ENCODE measurements at regions not wholly inside any gene's neighbourhood (a gene's known extent, or its start where the extent isn't known, plus 50 kb on each side); places are given as distances from the start of the nearest gene placed in this dataset.

- no peak overlapping the region for H3K27ac ChIP-seq (ENCODE audit: low read depth in 1 of 2, low read length in 2 of 2)
- H3K4me1 ChIP-seq (ENCODE audit: control insufficient read depth in 1 of 2, insufficient read depth in 2 of 2, low read length in 2 of 2) = no peaks in the 10 kb centered on the region
- 68 to 70% methylated on average over 12 to 13 of the region's 13 CpGs for WGBS, 2 donors
- ATAC-seq (ENCODE audit: low FRiP score) (no peak), DNase-seq (peak in 1 of 2 donors; percentile 37)
- no peaks in the 10 kb centered on the region for H3K9me3 ChIP-seq (ENCODE audit: control insufficient read depth, low read length)
- no peaks in the 10 kb centered on the region for H3K36me3 ChIP-seq (ENCODE audit: control insufficient read depth in 1 of 2, insufficient read depth in 2 of 2, low read length in 1 of 2)
- intact Hi-C loops (cut with DNase I) = no loop called here
- H3K27me3 ChIP-seq (ENCODE audit: control insufficient read depth in 1 of 2, insufficient read depth in 2 of 2, low read length in 1 of 2) = no peaks in the 10 kb centered on the region
- no peak overlapping the region for H3K4me3 ChIP-seq (ENCODE audit: low read length in 2 of 2)
Measured at GRCh38 chr7:156218544-156219306, 406.5 kb upstream of the SHH start.

- 77 to 81% methylated on average over 6 of the region's 6 CpGs for WGBS, 2 donors
- no peaks in the 10 kb centered on the region for H3K9me3 ChIP-seq (ENCODE audit: control insufficient read depth, low read length)
- no peaks in the 10 kb centered on the region for H3K4me1 ChIP-seq (ENCODE audit: control insufficient read depth in 1 of 2, insufficient read depth in 2 of 2, low read length in 2 of 2)
- no peak overlapping the region for H3K4me3 ChIP-seq (ENCODE audit: low read length in 2 of 2)
- H3K27ac ChIP-seq (ENCODE audit: low read depth in 1 of 2, low read length in 2 of 2) = no peak overlapping the region
- H3K36me3 ChIP-seq (ENCODE audit: control insufficient read depth in 1 of 2, insufficient read depth in 2 of 2, low read length in 1 of 2) = no peaks in the 10 kb centered on the region
- no peaks in the 10 kb centered on the region for H3K27me3 ChIP-seq (ENCODE audit: control insufficient read depth in 1 of 2, insufficient read depth in 2 of 2, low read length in 1 of 2)
- no peak for DNase-seq
- intact Hi-C loops (cut with DNase I) = no loop called here
- no peak for ATAC-seq (ENCODE audit: low FRiP score)
Measured at GRCh38 chr7:156217803-156218202, 405.5 kb upstream of the SHH start.

DNA sequence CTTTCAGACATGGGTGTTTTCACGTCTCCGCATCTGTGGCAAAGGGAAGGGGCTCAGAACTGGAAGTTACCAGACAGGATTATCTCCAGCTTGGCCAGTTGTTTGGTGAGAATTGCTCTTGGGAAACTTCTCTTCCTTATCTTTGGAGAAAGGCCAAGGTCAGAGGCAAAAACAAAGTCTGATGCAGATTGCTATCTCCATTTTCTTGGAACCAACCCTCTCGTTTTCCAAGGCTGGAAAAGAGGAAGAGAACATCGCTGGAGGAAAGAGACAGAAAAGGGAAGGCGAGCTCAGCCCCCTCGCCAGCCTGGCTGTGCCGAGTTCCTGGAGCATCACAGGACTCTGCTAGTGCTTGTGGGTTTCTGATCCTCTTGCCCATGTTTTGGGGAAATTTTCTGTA is 396.8 kb upstream of the SHH start:
- no peak for DNase-seq
- intact Hi-C loops (cut with DNase I) = no loop called here
- WGBS, 2 donors = 64 to 67% methylated on average over 7 of the region's 7 CpGs
- Histone ChIP-seq H3K9me3 (ENCODE audit: control insufficient read depth, low read length) (no peaks in the 10 kb centered on the region), H3K36me3 (ENCODE audit: control insufficient read depth in 1 of 2, insufficient read depth in 2 of 2, low read length in 1 of 2) (no peaks in the 10 kb centered on the region), H3K27ac (ENCODE audit: low read depth in 1 of 2, low read length in 2 of 2) (no peak overlapping the region), H3K4me3 (ENCODE audit: low read length in 2 of 2) (no peak overlapping the region), H3K27me3 (ENCODE audit: control insufficient read depth in 1 of 2, insufficient read depth in 2 of 2, low read length in 1 of 2) (no peaks in the 10 kb centered on the region), H3K4me1 (ENCODE audit: control insufficient read depth in 1 of 2, insufficient read depth in 2 of 2, low read length in 2 of 2) (no peaks in the 10 kb centered on the region)
- no peak for ATAC-seq (ENCODE audit: low FRiP score)

DNA sequence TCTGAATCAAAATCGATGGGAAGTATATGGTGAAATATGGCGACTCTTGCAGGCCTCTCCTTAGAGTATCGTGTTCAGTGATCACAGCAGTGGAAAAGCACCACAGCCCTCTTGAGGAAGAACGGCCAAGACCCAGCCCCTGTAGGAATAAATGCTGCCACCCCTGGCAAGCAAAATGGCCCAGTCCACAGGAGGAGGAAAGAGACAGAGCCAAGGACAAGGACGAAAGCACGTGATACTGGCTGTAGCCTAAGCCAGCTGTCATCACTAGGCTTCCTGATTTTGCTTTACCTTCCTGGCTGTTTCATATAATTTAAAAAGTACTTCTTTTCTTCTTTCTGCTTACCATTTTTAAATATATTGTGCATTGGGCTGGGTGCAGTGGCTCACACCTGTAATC is 395.0 kb upstream of the SHH start:
- Histone ChIP-seq H3K9me3 (ENCODE audit: control insufficient read depth, low read length) (no peaks in the 10 kb centered on the region), H3K27ac (ENCODE audit: low read depth in 1 of 2, low read length in 2 of 2) (no peak overlapping the region), H3K4me1 (ENCODE audit: control insufficient read depth in 1 of 2, insufficient read depth in 2 of 2, low read length in 2 of 2) (no peaks in the 10 kb centered on the region), H3K4me3 (ENCODE audit: low read length in 2 of 2) (no peak overlapping the region), H3K27me3 (ENCODE audit: control insufficient read depth in 1 of 2, insufficient read depth in 2 of 2, low read length in 1 of 2) (no peaks in the 10 kb centered on the region), H3K36me3 (ENCODE audit: control insufficient read depth in 1 of 2, insufficient read depth in 2 of 2, low read length in 1 of 2) (no peaks in the 10 kb centered on the region)
- no peak for DNase-seq
- no peak for ATAC-seq (ENCODE audit: low FRiP score)
- 85 to 86% methylated on average over 6 of the region's 6 CpGs for WGBS, 2 donors
- intact Hi-C loops (cut with DNase I) = no loop called here

GRCh38 chr7:156206174-156206573 is 393.9 kb upstream of the SHH start:
- H3K4me1 ChIP-seq (ENCODE audit: control insufficient read depth in 1 of 2, insufficient read depth in 2 of 2, low read length in 2 of 2) = no peaks in the 10 kb centered on the region
- 82% methylated on average over 8 of the region's 8 CpGs for WGBS, 2 donors
- H3K27me3 ChIP-seq (ENCODE audit: control insufficient read depth in 1 of 2, insufficient read depth in 2 of 2, low read length in 1 of 2) = no peaks in the 10 kb centered on the region
- ATAC-seq (ENCODE audit: low FRiP score) (no peak), DNase-seq (no peak)
- H3K36me3 ChIP-seq (ENCODE audit: control insufficient read depth in 1 of 2, insufficient read depth in 2 of 2, low read length in 1 of 2) = no peaks in the 10 kb centered on the region
- no peak overlapping the region for H3K4me3 ChIP-seq (ENCODE audit: low read length in 2 of 2)
- no peak overlapping the region for H3K27ac ChIP-seq (ENCODE audit: low read depth in 1 of 2, low read length in 2 of 2)
- H3K9me3 ChIP-seq (ENCODE audit: control insufficient read depth, low read length) = no peaks in the 10 kb centered on the region
- intact Hi-C loops (cut with DNase I) = no loop called here

DNA sequence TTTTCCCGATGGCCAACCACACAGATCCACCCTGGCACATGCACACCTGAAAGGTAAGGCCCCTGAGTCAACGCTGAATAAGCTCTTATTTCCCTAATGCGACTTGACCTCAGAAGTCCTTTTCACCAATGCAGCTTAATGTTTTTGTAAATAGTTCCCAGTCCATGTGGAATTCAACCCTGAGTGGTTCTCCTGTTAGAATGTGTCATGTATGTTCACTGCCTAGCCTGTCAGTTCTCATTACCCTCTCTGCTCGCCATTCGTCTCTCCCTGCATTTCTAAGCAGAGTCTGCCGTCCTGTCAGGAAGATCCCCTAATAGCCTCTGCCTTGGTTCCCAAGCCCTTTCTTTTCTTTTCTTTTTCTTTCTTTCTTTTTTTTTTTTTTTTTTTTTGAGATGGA is 392.6 kb upstream of the SHH start:
- Histone ChIP-seq H3K36me3 (ENCODE audit: control insufficient read depth in 1 of 2, insufficient read depth in 2 of 2, low read length in 1 of 2) (no peaks in the 10 kb centered on the region), H3K9me3 (ENCODE audit: control insufficient read depth, low read length) (no peaks in the 10 kb centered on the region), H3K27me3 (ENCODE audit: control insufficient read depth in 1 of 2, insufficient read depth in 2 of 2, low read length in 1 of 2) (no peaks in the 10 kb centered on the region), H3K4me1 (ENCODE audit: control insufficient read depth in 1 of 2, insufficient read depth in 2 of 2, low read length in 2 of 2) (no peaks in the 10 kb centered on the region), H3K27ac (ENCODE audit: low read depth in 1 of 2, low read length in 2 of 2) (no peak overlapping the region), H3K4me3 (ENCODE audit: low read length in 2 of 2) (no peak overlapping the region)
- no peak for ATAC-seq (ENCODE audit: low FRiP score)
- DNase-seq = no peak
- intact Hi-C loops (cut with DNase I) = no loop called here
- 88 to 89% methylated on average over 6 of the region's 6 CpGs for WGBS, 2 donors

GRCh38 chr7:156203923-156204322 is 391.7 kb upstream of the SHH start:
- H3K27me3 ChIP-seq (ENCODE audit: control insufficient read depth in 1 of 2, insufficient read depth in 2 of 2, low read length in 1 of 2) = no peaks in the 10 kb centered on the region
- no peaks in the 10 kb centered on the region for H3K4me1 ChIP-seq (ENCODE audit: control insufficient read depth in 1 of 2, insufficient read depth in 2 of 2, low read length in 2 of 2)
- H3K4me3 ChIP-seq (ENCODE audit: low read length in 2 of 2) = no peak overlapping the region
- H3K27ac ChIP-seq (ENCODE audit: low read depth in 1 of 2, low read length in 2 of 2) = no peak overlapping the region
- DNase-seq (no peak), ATAC-seq (ENCODE audit: low FRiP score) (no peak)
- WGBS, 2 donors = 90 to 91% methylated on average over 10 of the region's 10 CpGs
- H3K36me3 ChIP-seq (ENCODE audit: control insufficient read depth in 1 of 2, insufficient read depth in 2 of 2, low read length in 1 of 2) = no peaks in the 10 kb centered on the region
- no peaks in the 10 kb centered on the region for H3K9me3 ChIP-seq (ENCODE audit: control insufficient read depth, low read length)
- intact Hi-C loops (cut with DNase I) = no loop called here

DNA sequence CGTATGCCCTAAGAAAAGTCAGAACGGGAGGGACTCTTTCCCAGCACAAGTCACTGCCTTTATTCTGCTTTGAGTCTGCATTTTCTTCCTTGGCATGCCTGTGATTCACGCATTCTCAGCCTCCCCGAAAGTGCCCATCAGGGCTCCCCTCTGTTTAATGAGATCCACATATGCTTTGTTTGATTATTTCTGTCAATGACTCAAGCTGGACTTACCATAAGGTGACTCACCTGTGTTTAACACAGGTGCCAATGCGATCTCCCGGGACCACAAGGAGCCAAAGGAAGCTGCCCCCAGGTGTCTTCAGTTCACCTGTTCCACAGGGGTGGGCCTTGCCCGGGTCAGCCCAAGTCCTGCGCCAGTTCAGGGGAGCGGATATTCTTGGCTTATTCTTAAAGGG is 386.0 kb upstream of the SHH start:
- 87 to 88% methylated on average over 9 of the region's 9 CpGs for WGBS, 2 donors
- H3K4me3 ChIP-seq (ENCODE audit: low read length in 2 of 2) = no peak overlapping the region
- no peaks in the 10 kb centered on the region for H3K9me3 ChIP-seq (ENCODE audit: control insufficient read depth, low read length)
- DNase-seq (no peak), ATAC-seq (ENCODE audit: low FRiP score) (no peak)
- intact Hi-C loops (cut with DNase I) = no loop called here
- H3K27me3 ChIP-seq (ENCODE audit: control insufficient read depth in 1 of 2, insufficient read depth in 2 of 2, low read length in 1 of 2) = no peaks in the 10 kb centered on the region
- no peak overlapping the region for H3K27ac ChIP-seq (ENCODE audit: low read depth in 1 of 2, low read length in 2 of 2)
- H3K4me1 ChIP-seq (ENCODE audit: control insufficient read depth in 1 of 2, insufficient read depth in 2 of 2, low read length in 2 of 2) = no peaks in the 10 kb centered on the region
- no peaks in the 10 kb centered on the region for H3K36me3 ChIP-seq (ENCODE audit: control insufficient read depth in 1 of 2, insufficient read depth in 2 of 2, low read length in 1 of 2)

DNA sequence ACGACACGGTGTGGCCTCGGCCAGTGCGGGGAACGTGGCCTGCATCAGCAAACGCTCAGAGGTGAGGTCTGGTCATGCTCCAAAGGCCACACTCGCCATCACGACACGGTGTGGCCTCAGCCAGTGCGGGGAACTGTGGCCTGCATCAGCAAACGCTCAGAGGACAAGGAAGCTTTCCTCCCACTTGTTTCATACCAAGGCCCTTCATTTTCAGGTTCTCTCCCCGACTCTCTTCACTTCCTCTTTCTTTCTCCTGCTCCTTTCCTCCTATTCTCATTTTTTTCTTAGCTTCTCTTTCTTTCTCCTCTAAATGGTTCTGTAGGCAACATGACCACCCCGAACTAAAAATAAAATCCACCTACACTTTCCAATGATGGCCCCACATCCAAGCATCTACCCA is 384.4 kb upstream of the SHH start:
- Histone ChIP-seq H3K27me3 (ENCODE audit: control insufficient read depth in 1 of 2, insufficient read depth in 2 of 2, low read length in 1 of 2) (no peaks in the 10 kb centered on the region), H3K36me3 (ENCODE audit: control insufficient read depth in 1 of 2, insufficient read depth in 2 of 2, low read length in 1 of 2) (no peaks in the 10 kb centered on the region), H3K9me3 (ENCODE audit: control insufficient read depth, low read length) (no peaks in the 10 kb centered on the region), H3K27ac (ENCODE audit: low read depth in 1 of 2, low read length in 2 of 2) (no peak overlapping the region), H3K4me3 (ENCODE audit: low read length in 2 of 2) (no peak overlapping the region), H3K4me1 (ENCODE audit: control insufficient read depth in 1 of 2, insufficient read depth in 2 of 2, low read length in 2 of 2) (no peaks in the 10 kb centered on the region)
- ATAC-seq (ENCODE audit: low FRiP score) (no peak), DNase-seq (no peak)
- intact Hi-C loops (cut with DNase I) = no loop called here
- WGBS, 2 donors = 85 to 86% methylated on average over 13 of the region's 13 CpGs
